K562 (cell line): ENCODE measurements at regions not wholly inside any gene's neighbourhood (a gene's known extent, or its start where the extent isn't known, plus 50 kb on each side); places are given as distances from the start of the nearest gene placed in this dataset.

Source experiments
- GABPA ChIP-seq: fragments of 200-800 bp; sonication (Bioruptor generic); conservative IDR thresholded peaks from 2 replicates; pipeline ENCODE4 v1.6.1; 2016; ENCODE audit warnings: low read depth, missing genetic modification characterization, missing compliant biosample characterization
- TF ChIP-seq, protein P1 (sequence below), 2 experiments: IDR thresholded peaks; 2 replicates each; pipeline ENCODE4 v1.6.1; 2012; ENCODE audit warnings: improper control_type of control experiment in 2 of 2, low read depth in 2 of 2, low read length in 2 of 2, borderline replicate concordance in 1 of 2

DNA sequence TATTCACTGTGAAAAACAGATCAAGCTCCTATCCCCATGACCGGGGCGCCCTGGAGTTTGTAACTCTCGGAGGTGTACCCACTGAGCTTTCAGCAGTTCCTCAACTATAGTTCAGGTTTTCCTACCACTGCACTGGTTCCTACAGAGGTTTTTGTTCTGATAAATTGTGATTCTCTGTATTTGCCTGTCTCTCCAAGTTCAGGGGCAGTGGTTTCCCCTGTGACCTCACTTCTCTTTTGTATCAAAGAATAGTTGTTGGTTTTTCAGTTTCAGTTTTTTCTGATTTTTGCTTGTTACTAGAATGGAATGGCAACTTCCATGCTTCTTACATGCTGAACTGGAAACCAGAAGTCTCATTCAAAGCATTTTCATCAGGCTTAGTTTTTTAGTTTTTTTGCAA, 56.8 kb upstream of the PLS3 start (continued):
- TF ChIP-seq, protein P1, sequence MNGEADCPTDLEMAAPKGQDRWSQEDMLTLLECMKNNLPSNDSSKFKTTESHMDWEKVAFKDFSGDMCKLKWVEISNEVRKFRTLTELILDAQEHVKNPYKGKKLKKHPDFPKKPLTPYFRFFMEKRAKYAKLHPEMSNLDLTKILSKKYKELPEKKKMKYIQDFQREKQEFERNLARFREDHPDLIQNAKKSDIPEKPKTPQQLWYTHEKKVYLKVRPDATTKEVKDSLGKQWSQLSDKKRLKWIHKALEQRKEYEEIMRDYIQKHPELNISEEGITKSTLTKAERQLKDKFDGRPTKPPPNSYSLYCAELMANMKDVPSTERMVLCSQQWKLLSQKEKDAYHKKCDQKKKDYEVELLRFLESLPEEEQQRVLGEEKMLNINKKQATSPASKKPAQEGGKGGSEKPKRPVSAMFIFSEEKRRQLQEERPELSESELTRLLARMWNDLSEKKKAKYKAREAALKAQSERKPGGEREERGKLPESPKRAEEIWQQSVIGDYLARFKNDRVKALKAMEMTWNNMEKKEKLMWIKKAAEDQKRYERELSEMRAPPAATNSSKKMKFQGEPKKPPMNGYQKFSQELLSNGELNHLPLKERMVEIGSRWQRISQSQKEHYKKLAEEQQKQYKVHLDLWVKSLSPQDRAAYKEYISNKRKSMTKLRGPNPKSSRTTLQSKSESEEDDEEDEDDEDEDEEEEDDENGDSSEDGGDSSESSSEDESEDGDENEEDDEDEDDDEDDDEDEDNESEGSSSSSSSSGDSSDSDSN (IDR thresholded peaks at IDR 0.05; ENCODE audit: borderline replicate concordance in 1 of 2, low read depth in 2 of 2, low read length in 2 of 2), result no peak
- TF ChIP-seq GABPA (tag), result no peak
- TF ChIP-seq, all 486 proteins: peak for 0
